HTR-8/SVneo (cell line): ENCODE measurements at regions not wholly inside any gene's neighbourhood (a gene's known extent, or its start where the extent isn't known, plus 50 kb on each side); places are given as distances from the start of the nearest gene placed in this dataset.

ENCODE experiments used
- DNase-seq: peaks from one replicate; pipeline ENCODE4 v3.0.0; 2011; ENCODE audit warnings: low spot score, mixed read lengths; ENCODE audit not compliant: insufficient read length
- FAIRE-seq: peaks from 2 replicates; lab custom pipeline; 2011; peaks lifted over from hg19 to GRCh38; lab: Jason Lieb, UNC

GRCh38 chr3:61438253-61439121 is 122.9 kb upstream of the PTPRG start:
- FAIRE-seq (no peak), DNase-seq (no peak)

- DNase-seq (no peak), FAIRE-seq (no peak)
Measured at GRCh38 chr3:61439122-61439458, 122.3 kb upstream of the PTPRG start.

GRCh38 chr3:61442696-61443095 is 118.7 kb upstream of the PTPRG start:
- FAIRE-seq (no peak), DNase-seq (no peak)

GRCh38 chr3:61443886-61444285 is 117.5 kb upstream of the PTPRG start:
- no peak for FAIRE-seq

GRCh38 chr3:61444782-61445181 is 116.6 kb upstream of the PTPRG start:
- FAIRE-seq: no peak
- no peak for DNase-seq

More at GRCh38 chr3:61443886-61444285, 117.5 kb upstream of the PTPRG start:
- DNase-seq: no peak

- FAIRE-seq: no peak
- no peak for DNase-seq
Measured at GRCh38 chr3:61445924-61446323, 115.4 kb upstream of the PTPRG start.

GRCh38 chr3:61446341-61446740 is 115.0 kb upstream of the PTPRG start:
- FAIRE-seq: no peak

GRCh38 chr3:61448378-61448777 is 113.0 kb upstream of the PTPRG start:
- no peak for DNase-seq
- no peak for FAIRE-seq

More at GRCh38 chr3:61446341-61446740, 115.0 kb upstream of the PTPRG start:
- DNase-seq: no peak

- DNase-seq (no peak), FAIRE-seq (no peak)
Measured at GRCh38 chr3:61449327-61450040, 111.9 kb upstream of the PTPRG start.

- no peak for FAIRE-seq
- no peak for DNase-seq
Measured at GRCh38 chr3:61450866-61451265, 110.5 kb upstream of the PTPRG start.

GRCh38 chr3:61451841-61452240 is 109.5 kb upstream of the PTPRG start:
- FAIRE-seq: no peak

GRCh38 chr3:61452535-61453090 is 108.8 kb upstream of the PTPRG start:
- DNase-seq (no peak), FAIRE-seq (no peak)

More at GRCh38 chr3:61451841-61452240, 109.5 kb upstream of the PTPRG start:
- no peak for DNase-seq

- DNase-seq: no peak
- FAIRE-seq: no peak
Measured at GRCh38 chr3:61454006-61454585, 107.3 kb upstream of the PTPRG start.

GRCh38 chr3:61454801-61455200 is 106.6 kb upstream of the PTPRG start:
- FAIRE-seq (no peak), DNase-seq (no peak)

GRCh38 chr3:61460636-61461035 is 100.7 kb upstream of the PTPRG start:
- FAIRE-seq (no peak), DNase-seq (no peak)

GRCh38 chr3:61463191-61463590 is 98.2 kb upstream of the PTPRG start:
- FAIRE-seq (no peak), DNase-seq (no peak)

- FAIRE-seq: no peak
- DNase-seq: no peak
Measured at GRCh38 chr3:61464518-61465140, 96.7 kb upstream of the PTPRG start.

GRCh38 chr3:61466357-61466756 is 95.0 kb upstream of the PTPRG start:
- no peak for FAIRE-seq
- no peak for DNase-seq

GRCh38 chr3:61483997-61484396 is 77.4 kb upstream of the PTPRG start:
- FAIRE-seq (no peak), DNase-seq (no peak)

GRCh38 chr3:61493339-61493738 is 68.0 kb upstream of the PTPRG start:
- DNase-seq (no peak), FAIRE-seq (no peak)
